ENCODE measurements at regions not wholly inside any gene's neighbourhood (a gene's known extent, or its start where the extent isn't known, plus 50 kb on each side); places are given as distances from the start of the nearest gene placed in this dataset.

- TF ChIP-seq, protein P1, sequence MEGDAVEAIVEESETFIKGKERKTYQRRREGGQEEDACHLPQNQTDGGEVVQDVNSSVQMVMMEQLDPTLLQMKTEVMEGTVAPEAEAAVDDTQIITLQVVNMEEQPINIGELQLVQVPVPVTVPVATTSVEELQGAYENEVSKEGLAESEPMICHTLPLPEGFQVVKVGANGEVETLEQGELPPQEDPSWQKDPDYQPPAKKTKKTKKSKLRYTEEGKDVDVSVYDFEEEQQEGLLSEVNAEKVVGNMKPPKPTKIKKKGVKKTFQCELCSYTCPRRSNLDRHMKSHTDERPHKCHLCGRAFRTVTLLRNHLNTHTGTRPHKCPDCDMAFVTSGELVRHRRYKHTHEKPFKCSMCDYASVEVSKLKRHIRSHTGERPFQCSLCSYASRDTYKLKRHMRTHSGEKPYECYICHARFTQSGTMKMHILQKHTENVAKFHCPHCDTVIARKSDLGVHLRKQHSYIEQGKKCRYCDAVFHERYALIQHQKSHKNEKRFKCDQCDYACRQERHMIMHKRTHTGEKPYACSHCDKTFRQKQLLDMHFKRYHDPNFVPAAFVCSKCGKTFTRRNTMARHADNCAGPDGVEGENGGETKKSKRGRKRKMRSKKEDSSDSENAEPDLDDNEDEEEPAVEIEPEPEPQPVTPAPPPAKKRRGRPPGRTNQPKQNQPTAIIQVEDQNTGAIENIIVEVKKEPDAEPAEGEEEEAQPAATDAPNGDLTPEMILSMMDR (IDR thresholded peaks at IDR 0.05) = no peak
- no peak for TF ChIP-seq POLR2A (IDR thresholded peaks at IDR 0.05)
Measured at GRCh38 chr5:40073927-40074326, 605.8 kb upstream of the PTGER4 start.
